Stimulated activated CD4-positive, alpha-beta T cell treated with anti-CD3 and anti-CD28 coated beads, Interleukin-12 subunit alpha, Interleukin-12 subunit beta, amount 100 ng/mL, for 4 hours (primary cell): ENCODE measurements at regions not wholly inside any gene's neighbourhood (a gene's known extent, or its start where the extent isn't known, plus 50 kb on each side); places are given as distances from the start of the nearest gene placed in this dataset.

ENCODE experiments used
- DNase-seq: peaks from one replicate; pipeline ENCODE4 v3.0.0-alpha.2; 2020

DNA sequence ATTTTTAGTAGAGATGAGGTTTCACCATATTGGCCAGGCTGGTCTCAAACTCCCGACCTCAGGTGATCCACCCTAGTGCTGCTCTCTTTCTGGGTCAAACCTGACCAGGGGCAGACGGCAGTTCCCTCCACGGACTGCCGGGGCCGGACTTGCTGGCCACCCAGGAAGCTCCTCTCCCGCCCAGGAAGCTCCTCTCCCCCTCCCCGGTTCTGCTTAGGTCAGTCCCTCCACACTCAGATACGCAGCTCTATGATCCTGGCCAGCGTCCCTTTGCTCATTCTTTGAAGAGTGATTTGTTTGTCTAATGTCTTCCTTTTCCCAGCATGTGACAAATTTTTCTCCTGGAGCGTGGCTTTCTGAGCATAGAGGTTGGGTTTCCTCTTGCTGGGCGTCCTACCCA lies 125.3 kb upstream of the B3GAT1 start:
- no peak for DNase-seq

DNA sequence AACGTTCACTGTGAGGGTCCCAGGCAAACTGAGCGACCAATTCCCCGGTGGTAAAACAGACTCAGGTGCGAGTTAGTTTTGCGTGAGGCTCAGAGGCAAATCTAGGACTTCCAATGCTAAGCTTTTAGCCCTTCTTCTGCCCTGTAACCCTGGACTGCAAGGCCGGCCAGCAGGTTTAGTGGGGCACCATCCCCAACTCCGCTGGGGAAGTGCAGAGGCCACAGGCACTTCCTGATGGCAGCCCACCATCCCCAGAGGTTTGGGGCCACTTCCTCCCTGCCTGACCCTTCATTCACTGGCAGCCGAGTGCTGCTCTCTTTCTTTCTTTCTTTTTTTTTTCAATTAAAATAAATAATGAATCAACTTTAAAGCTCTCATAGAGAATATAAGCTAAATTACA lies 124.6 kb upstream of the B3GAT1 start:
- DNase-seq = no peak

DNA sequence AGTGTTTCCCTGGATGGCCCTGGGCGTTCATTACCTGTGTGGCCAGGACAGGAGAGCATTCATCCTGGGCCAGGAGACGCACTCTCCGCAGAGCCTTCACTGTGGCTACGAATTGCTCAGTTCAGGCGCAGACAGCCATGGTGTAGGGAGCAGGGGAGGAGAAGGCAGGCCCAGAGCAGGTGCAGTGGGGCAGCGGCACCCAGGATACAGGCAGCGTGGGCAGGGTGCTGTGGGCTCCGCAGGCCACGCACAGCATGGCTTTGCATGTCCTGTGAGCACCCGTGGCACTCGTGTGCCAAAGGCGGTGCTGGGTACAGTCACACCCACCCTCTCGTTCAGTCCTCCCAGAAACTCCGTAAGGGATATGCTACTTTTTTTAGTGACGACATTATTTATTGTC lies 124.2 kb upstream of the B3GAT1 start:
- no peak for DNase-seq

DNA sequence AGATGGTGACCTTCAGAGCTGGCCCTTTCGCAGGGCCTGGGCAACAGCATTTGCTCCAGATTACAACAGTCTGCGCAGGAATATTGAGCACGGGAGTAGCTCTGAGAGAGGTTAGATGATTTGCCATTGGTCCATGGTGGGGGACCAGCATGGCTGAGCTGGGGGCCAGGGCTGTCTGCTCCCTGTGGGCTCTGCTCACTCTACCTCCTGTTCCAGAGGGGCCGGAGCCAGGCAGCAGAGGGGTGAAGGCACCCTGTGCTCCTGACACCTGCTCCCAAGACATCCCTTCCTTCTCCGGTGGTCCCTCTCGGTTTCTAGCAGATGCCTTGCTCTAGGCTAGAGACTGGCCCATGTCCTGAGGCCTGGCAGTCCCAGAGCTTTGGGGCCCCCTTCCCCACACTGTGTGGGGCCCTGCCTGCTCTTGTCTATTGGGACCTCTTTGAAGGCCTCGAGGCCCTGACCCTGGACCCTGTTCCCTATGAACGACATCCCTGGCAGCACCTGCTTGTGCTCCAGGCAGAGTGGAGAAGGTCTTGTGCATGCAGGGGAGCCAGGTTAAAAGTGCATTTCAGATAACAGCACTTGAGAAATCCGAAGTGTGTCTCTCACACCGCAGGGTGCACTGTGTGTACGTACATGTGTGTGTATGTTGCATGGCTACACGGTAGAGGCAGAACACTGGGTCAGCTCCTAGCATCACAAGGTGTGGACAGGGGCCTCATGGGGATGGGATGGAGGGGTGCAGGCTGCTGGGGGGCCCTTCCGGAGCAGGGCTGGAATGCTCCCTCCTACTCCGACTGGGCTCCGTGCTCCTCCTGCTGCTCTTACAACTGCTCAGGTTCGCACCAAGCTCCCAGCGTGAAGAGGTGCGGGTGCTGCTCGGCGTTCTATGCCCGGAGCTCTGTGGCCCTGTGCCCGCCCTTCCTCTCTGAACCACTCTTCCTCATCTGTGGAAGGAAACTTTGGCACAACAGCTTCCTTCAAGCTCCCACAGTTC lies 123.3 kb upstream of the B3GAT1 start:
- DNase-seq = no peak

DNA sequence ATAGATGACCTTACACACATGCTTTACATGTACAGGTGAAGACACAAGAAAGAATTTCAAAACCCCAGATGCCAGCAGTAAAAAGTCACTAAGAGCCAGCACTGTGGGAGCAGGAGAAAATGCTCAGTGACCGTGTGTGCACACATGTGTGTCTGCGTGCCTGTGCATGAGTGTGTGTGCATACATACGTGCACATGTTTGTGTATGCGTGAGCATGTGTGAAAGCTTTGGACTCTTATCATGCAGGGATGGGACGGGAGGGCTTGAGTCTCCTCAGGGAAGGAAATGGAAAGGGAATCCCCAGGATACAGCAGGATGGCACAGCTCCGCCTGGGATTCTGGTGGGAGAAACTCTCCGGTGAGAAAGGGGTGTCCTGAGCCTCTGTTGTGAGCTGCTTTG lies 121.5 kb upstream of the B3GAT1 start:
- DNase-seq = no peak

DNA sequence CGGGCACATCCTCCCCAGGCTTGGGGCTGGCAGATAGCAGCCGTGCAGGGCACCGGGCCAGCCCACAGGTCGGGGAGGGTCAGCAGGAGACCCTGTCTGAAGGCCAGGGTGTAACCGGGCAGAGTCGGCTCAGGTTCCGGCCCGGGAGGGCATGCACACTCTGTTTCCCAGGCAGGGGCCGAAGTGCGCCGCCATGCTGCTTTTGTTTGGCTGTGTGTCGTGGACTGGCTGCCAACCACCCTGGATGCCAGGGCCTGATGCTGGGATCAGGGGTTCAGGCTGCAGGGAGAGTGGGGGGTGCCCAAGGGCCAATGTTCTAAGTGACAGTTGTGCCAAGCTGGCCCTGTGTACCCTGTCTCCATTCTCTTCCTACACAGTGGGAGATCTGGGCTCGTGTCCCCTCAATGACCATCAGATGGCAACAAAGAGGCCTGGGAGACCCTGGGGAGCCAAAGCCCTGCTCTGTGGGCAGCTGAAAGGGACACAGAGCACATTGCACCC lies 120.9 kb upstream of the B3GAT1 start:
- DNase-seq = no peak

DNA sequence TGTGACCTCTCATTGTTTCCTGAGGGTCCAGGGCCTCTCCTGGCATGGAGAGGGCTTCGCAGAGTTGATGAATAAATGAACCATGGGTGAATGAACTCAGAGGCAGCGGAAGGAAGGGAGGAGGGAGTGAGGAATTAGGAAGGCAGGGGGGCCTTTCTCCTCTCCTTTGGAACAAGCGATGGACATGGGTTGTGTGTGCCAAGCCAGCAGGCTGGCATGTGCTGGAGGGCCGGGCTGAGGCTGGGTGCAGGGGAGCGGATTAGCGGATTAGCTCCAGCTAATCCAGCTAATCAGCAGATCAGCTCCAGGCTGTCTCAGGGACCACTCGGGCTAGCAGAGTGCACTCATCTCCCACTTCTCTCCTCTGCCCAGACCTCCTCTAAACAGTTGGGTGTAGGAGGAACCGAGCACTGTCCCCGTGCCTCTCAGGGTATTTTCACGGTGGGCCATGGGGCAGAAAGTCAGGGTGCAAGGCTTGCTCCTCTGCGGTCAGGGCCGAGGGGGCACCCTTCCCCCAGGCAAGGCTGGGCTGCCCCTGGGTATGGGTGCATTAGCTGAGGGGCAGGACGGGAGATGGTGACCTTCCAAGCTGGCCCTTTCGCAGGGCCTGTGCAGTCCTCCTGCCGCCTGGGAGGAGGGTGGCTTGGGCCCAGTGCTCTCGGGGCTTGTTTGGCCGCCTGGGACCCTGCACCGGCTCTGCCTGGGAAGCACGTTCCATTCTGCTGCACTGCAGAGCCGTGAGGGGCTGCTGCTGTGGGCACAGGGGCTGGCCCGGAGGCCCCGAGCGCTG lies 120.3 kb upstream of the B3GAT1 start:
- no peak for DNase-seq

DNA sequence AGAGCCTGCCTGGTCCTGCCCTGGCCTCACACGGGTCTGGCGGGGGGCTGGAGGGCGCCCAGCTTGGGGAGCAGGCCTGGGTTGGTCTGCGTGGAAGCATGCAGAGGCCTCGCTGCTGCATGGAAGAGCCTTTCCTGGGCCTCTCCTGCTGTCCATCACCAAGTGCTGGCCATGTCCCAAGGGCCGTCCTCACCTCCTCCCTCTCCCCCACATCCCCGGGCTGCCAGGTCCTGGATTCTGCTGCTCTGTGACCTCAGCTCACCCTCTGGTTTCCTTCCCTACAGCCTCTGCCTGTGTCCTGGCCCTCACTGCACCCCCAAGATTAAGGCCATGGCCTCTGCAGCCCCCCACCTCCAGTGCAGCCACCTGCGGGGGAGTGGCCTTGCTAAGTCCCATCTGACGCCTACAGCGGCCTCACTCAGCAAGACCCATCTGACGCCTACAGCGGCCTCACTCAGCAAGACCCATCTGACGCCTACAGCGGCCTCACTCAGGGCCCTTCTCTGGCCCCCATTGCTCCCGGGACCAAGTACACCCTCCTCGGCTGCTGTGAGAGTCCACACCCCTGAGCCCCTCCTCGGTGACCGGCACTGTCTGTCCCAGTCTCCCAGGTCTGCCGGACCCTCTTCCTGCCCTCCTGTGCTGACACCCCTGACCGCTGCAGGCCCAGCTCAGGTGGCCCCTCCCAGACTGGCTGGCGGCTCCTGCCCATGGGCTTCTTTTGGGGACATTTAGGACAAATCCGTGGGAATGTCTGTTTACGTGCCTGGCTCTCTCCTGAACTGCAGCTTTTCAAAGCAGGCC lies 119.5 kb upstream of the B3GAT1 start:
- no peak for DNase-seq

DNA sequence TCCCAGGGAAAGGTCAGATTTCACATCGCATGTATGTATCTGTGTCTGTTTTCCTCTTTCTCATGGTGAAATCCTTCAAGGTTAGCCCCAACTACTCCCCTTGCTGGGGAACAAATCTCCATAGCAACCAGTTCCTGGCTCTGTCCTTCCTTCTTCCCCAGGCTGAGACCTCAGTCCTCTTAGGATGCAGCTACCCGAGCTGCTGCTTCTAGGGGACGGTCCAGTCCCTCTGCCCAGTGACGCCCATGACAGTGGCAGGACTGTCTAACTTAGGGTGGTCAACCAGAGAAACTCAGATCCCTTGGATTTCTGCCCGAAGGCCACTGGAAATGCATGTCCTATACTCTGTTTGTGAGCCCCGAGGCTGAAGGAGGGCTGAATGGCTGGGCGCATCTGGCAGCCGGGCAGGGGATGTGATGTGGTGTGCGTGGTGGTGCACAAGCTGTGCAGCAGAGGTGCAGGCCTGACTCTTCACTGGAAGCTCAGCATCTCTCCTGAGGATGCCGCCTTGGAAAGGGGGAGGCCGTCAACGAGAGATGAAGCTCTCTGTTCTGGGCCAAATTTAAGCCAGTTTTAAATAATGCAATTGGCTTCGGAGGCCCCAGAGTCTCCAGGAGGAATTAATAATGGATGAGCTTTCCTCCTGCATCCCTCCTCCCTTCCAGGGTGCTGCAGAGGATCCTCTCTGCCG lies 118.7 kb upstream of the B3GAT1 start:
- DNase-seq = no peak

DNA sequence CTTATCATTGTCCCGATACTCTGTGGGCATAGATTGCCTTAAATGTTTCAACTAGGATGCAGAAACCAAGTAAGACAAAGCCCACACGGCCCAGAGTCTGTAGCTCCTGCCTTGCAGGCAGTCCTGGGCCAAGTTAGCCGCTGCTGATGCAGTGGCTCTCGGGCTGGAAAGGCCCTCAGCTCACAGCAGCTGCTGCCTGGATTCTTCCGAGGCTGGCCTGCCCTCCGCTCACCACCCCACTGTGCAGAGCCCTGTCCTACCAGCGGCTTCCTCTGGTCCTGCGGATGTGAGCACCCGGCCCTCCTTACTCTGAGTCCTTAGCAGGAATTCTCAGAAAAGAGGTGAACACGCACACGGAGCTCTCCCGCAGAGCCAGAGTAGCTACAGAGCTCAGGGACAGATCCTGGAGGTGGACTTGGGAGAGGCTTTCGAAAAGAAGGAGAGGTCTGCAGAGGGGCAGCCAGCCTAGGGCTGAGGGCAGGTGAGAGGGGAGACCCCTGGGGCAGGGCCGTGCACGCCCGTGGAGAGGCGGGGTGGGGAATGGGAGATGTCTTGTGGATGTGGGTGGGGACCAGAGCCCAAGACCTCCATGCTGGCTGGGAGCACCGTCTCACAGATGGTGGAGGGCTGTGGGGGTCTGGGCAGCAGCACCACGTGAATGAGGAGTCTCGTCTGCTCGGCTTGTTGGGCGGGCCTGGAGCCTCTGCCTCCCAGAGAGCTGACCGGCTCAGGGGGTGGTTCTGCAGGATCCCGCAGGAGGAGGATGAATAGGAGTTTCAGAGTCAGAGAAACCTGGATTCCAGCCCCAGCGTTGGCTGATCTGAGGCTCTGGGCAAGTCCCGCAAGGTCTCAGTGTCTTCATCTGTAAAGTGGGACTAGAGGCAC lies 117.4 kb upstream of the B3GAT1 start:
- DNase-seq = no peak

DNA sequence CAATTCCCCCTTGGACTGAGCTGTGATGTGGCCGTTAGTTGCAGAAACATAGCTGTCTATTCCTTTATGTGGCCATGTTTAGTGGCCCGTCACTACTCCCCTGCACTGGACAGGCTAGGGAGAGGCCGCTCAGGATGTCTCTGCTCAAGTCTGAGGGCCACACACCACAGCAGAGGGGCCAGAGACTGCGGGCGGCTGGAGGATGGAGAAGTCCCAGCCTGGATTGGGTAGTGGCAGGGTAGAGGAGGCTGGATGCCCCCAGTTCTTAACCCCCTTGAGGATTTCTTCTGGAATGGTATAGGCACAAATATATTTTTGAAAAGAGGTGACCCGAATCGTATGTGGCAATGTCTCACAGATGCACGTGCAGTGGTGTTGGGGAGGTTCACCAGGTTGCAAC lies 116.4 kb upstream of the B3GAT1 start:
- no peak for DNase-seq

DNA sequence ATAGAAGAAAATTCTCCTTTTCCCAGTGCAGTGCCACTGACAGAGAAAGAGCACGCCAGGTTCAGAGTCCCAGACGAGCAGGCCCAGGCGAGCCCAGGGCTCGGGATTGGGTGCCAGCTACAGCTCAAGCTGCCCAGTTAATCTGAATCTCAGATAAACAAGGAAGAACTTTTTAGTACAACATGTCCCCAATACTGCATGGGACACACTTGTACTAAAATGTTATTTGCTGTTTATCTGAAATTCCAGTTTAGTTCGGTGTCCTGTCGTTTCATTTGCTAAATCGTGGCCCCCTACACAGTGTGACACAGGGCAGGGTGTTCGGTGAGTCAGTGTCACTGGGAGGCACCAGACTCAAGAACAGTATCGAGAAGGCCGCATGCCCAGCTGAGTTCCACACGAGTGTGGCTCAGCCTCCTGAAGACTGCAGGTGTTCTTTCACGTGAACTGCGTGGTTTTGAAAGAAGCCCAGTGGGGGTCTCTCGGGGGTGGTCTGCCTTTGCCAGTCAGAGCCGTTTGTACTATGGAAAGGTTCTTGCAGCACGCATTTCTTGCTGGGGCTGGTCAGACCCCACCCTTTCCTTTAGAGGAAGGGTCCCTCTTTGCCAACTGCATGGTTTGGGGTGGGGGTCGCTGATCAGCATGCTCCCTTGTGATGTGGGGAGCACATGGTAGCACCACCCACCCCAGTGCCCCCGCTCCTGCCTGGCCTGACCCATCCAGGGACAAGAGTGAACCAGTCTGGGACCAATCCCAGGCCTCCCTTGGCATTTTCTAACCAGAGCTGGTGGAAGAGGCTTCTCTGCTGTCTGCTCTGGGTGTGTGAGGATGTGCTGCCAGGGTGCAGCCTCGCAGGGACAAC lies 115.6 kb upstream of the B3GAT1 start:
- DNase-seq = no peak

DNA sequence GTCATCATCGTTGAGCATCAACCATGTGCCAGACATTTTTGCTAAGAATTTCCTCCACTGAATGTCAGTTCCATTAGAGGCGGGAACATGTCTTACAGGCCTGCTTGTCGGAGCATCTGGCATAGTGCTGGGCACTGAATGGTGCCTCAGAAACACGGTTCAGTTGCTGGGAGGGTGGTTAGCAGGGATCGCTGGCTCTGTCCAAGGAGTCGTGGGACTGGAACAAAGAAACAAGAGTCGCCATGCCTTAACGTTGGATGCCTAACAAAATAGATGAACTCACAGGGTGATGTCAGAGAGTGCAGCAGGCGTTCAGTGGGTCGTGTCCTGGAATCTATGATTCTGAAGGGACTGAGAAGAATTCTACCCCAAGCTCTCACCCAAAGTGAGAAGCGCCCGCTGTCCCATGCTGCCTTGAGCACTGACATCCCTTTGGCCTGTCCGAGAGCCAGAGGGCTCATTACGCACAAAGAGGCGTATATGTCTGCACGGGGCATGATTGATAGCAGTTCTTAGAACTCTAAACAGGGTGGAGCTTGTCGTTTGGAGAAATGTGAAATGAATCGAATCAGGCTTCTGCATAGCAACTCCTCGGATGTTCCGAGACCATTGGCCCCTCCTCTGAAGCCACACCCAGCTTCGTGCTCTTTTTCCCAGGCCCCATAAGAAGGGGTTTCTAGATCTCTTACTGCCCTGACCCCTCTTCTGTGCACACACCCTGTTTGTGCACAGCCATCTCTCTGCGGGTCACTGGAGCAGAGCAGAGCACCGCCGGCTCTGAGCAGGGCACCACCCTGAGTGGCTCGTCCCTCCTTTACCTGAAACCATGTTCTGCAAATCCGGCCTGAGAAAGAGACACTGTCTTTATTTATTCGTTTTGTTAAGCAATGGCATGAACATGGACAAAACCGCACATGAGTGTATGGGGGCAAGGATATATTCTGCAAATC lies 113.1 kb upstream of the B3GAT1 start:
- DNase-seq = no peak

DNA sequence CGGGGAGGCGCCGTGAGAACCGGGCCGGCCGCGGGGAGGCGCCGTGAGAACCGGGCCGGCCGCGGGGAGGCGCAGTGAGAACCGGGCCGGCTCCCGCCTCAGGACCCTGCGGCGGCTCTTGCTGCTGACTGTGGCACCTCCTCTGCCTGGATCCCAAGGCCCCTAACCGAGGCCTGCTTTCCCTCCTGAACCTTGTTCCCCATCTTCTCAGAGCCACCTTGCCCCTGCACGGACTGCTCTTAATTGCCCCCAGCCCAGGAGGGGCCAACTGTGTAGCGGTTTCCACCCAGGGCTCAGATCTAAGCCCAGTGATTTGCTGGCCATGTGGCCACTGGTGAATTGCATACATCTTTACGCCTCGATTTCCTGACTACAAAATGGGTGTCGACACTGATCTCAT lies 112.2 kb upstream of the B3GAT1 start:
- DNase-seq = no peak

DNA sequence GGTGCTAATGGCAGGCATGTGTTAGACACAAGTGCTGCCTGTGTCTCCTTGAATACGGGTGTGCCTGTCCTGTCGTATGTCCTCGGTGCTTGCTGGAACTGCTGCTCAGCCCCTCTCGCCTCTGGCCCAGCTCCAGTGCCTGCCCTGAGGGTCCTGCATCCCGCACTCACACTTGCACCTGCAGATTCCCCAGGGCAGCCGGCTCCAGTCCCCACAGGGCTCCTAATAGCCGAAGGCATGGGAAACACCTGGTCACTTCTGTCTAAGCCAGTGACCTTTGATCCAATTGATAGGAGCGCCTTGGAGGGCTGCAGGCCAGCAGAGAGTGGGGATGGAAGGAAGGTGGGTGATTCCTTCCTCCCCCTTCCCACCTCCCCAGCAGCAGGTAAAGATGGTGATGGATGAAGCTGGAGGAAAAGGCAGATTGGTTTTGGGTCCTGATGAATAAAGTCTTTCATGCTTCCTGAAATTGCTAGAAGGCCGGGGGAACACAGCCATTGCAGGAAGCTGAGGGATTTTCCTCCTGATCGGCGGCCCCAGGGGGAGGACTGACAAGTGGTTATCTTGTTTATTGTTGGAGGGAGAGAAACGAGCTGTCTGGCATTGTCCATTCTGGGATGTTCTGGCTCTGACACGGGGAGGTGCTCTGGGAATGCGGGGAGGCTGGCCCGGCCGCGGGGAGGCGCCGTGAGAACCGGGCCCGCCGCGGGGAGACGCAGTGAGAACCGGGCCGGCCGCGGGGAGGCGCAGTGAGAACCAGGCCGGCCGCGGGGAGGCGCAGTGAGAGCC lies 110.9 kb upstream of the B3GAT1 start:
- DNase-seq = no peak

DNA sequence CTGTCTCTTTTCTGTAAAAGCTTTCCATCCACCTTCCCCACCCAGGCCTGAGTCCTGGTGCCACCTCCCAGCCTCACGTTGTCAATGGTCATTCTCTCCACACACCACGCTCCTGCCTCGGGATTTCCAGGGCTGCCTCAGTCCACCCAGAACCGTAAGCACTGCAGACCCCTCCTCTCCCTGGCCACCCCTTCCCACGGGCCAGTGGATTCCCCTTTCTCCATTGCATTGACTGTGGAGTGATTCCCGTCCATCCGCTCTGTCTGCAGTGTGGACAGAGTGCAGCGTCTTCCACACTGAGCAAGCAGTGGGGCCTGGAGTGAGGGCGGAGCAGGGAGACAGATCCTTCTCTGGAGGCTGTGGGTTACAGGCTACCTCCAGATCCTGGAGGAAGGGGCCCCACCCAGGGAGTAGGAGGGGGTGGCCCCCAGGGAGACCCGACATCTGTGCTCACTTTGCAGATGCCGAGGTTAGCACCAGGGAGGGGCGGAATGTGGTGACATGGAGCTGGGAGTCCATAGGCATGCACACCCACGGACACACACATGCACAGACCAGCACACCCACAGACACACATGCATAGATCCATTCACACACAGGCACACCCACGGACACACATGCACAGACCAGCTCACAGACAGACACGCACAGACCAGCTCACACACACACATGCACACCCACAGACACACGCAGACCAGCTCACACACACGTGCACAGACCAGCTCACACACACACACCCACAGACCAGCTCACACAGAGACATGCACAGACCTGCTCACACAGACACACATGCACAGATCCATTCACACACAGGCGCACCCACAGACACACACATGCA lies 109.6 kb upstream of the B3GAT1 start:
- no peak for DNase-seq

DNA sequence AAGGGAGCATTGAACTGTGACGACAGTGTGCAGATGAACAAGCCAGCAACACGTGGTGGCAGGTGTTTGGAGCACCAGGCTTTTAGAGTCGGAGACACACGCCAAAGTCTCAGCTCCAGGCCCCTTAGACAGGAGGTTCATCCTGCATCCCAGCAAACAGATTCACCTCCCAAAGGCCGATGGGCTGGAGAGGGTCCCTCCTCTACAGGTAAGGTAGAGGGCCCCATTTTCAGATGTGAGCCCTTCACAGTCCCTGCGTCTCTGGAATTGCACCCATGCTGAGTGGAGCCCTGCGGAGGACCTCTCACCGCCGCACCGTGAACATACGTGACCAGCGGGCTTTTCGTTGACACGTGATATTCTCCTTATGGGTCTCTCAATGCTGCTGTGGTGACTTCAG lies 109.0 kb upstream of the B3GAT1 start:
- DNase-seq = no peak
